HepG2 (cell line): ENCODE measurements at regions not wholly inside any gene's neighbourhood (a gene's known extent, or its start where the extent isn't known, plus 50 kb on each side); places are given as distances from the start of the nearest gene placed in this dataset.
A peak's percentile ranks its signal among the peaks of the same experiment; 100 is the strongest.

Experiments used
- ATF7 ChIP-seq, 2 experiments: fragments of 450-650 bp in 1 of 2; sonication (generic) in 1 of 2; formaldehyde crosslinking in 1 of 2; IDR thresholded peaks; 2 replicates each; pipeline versions ENCODE4 v1.4.0 to v1.6.1; 2016 to 2020; ENCODE audit warnings: antibody characterized with exemption in 1 of 2, mild to moderate bottlenecking in 1 of 2, missing genetic modification reagents in 1 of 2
- JUN ChIP-seq: sonication (generic); formaldehyde crosslinking; IDR thresholded peaks from 2 replicates; pipeline ENCODE4 v1.4.0; 2020; ENCODE audit warnings: mild to moderate bottlenecking, missing genetic modification reagents
- KAT7 ChIP-seq: IDR thresholded peaks from 2 replicates; pipeline ENCODE4 v1.6.1; 2018; ENCODE audit warnings: borderline replicate concordance, missing compliant biosample characterization
- MAFF ChIP-seq: IDR thresholded peaks from 2 replicates; pipeline ENCODE4 v1.6.1; 2011; ENCODE audit warnings: low read depth, low read length, improper control_type of control experiment
- PRDM4 ChIP-seq: sonication (generic); formaldehyde crosslinking; IDR thresholded peaks from 2 replicates; pipeline ENCODE4 v1.9.0; 2021; ENCODE audit warnings: missing genetic modification reagents, borderline replicate concordance
- SOX6 ChIP-seq, 2 experiments: fragments of 450-650 bp in 1 of 2; sonication (generic) in 1 of 2; formaldehyde crosslinking in 1 of 2; IDR thresholded peaks; 2 replicates each; pipeline versions ENCODE4 v1.4.0 to v1.6.1; 2017 to 2020; ENCODE audit warnings: antibody characterized with exemption in 1 of 2, mild to moderate bottlenecking in 1 of 2, missing genetic modification reagents in 1 of 2
- THAP11 ChIP-seq: IDR thresholded peaks from 2 replicates; pipeline ENCODE4 v1.6.1; 2016; ENCODE audit warnings: missing biosample characterization, missing genetic modification reagents
- UBTF ChIP-seq: sonication (generic); formaldehyde crosslinking; IDR thresholded peaks from 2 replicates; pipeline ENCODE4 v1.4.0; 2020; ENCODE audit warnings: mild to moderate bottlenecking, missing genetic modification reagents
- XRCC5 ChIP-seq: fragments of 200-400 bp; formaldehyde crosslinking; optimal IDR thresholded peaks from 2 replicates; pipeline ENCODE3; 2017; ENCODE audit warnings: mild to moderate bottlenecking, low read length
- ZNF318 ChIP-seq: sonication (generic); formaldehyde crosslinking; IDR thresholded peaks from 2 replicates; pipeline ENCODE4 v1.4.0; 2020; ENCODE audit warnings: mild to moderate bottlenecking, missing genetic modification reagents
- ZNF331 ChIP-seq: sonication (generic); formaldehyde crosslinking; IDR thresholded peaks from 2 replicates; pipeline ENCODE4 v1.4.0; 2020; ENCODE audit warnings: missing genetic modification reagents
- ZNF513 ChIP-seq: sonication (generic); formaldehyde crosslinking; conservative IDR thresholded peaks from 2 replicates; pipeline ENCODE4 v1.5.0; 2020; ENCODE audit warnings: missing genetic modification reagents
- ZNF713 ChIP-seq: sonication (generic); formaldehyde crosslinking; IDR thresholded peaks from 2 replicates; pipeline ENCODE4 v1.4.0; 2020; ENCODE audit warnings: mild to moderate bottlenecking, missing genetic modification reagents
- ZNF781 ChIP-seq: sonication (generic); formaldehyde crosslinking; IDR thresholded peaks from 2 replicates; pipeline ENCODE4 v1.5.1; 2020; ENCODE audit warnings: borderline replicate concordance, mild to moderate bottlenecking, missing genetic modification reagents; ENCODE audit errors: not compliant biosample characterization

- TF ChIP-seq PRDM4: no peak
- TF ChIP-seq ZNF713 (CRISPR knock-in tag): no peak
- no peak for TF ChIP-seq SOX6 (IDR thresholded peaks at IDR 0.05)
- TF ChIP-seq SOX6 (CRISPR knock-in tag; IDR thresholded peaks at IDR 0.05): peak; percentile 46
- TF ChIP-seq ZNF318 (CRISPR knock-in tag): no peak
- peak; percentile 70 for TF ChIP-seq XRCC5
- TF ChIP-seq THAP11 (CRISPR knock-in tag): no peak
- TF ChIP-seq ZNF781 (CRISPR knock-in tag): no peak
- 0 out of 2 replicates have a peak, but pooled peaks have one; percentile 43 for TF ChIP-seq ZNF331
- TF ChIP-seq ATF7 (IDR thresholded peaks at IDR 0.05): peak; percentile 20; the same call in 1 of the 2 replicates
- no peak for TF ChIP-seq ATF7 (CRISPR knock-in tag; IDR thresholded peaks at IDR 0.05)
- TF ChIP-seq JUN: no peak
- no peak for TF ChIP-seq MAFF
- TF ChIP-seq KAT7 (CRISPR knock-in tag): no peak
- no peak for TF ChIP-seq ZNF513 (CRISPR knock-in tag)
- TF ChIP-seq UBTF: 0 out of 2 replicates have a peak, but pooled peaks have one; percentile 22
Measured at GRCh38 chr1:222455188-222455879, 92.6 kb downstream of the HHIPL2 start (continued).
